ENCODE measurements at regions not wholly inside any gene's neighbourhood (a gene's known extent, or its start where the extent isn't known, plus 50 kb on each side); places are given as distances from the start of the nearest gene placed in this dataset.

DNA sequence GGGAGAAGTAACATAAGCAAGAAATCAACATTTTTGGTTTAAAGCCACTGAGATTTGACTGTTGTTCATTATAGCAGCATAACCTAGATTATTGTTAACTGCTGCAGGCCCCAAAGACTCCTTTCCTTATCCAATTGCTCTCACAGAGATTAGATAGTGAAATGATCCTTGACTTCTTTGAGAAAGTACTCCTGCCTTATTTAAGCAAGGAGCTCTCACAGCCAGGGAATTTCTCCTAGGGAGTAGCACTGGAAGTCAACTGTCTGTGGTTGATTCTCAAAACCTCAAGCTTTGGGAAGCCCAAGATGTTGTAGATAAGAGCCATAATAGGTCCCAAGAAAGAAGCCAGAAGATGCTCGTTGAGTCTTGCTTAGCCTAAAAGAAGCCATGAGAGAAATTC, 151.8 kb upstream of the TSC22D2 start:
- TF ChIP-seq, protein P1, sequence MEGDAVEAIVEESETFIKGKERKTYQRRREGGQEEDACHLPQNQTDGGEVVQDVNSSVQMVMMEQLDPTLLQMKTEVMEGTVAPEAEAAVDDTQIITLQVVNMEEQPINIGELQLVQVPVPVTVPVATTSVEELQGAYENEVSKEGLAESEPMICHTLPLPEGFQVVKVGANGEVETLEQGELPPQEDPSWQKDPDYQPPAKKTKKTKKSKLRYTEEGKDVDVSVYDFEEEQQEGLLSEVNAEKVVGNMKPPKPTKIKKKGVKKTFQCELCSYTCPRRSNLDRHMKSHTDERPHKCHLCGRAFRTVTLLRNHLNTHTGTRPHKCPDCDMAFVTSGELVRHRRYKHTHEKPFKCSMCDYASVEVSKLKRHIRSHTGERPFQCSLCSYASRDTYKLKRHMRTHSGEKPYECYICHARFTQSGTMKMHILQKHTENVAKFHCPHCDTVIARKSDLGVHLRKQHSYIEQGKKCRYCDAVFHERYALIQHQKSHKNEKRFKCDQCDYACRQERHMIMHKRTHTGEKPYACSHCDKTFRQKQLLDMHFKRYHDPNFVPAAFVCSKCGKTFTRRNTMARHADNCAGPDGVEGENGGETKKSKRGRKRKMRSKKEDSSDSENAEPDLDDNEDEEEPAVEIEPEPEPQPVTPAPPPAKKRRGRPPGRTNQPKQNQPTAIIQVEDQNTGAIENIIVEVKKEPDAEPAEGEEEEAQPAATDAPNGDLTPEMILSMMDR (conservative IDR thresholded peaks at IDR 0.05 in 1 of 2, IDR thresholded peaks at IDR 0.05 in 1 of 2; ENCODE audit: low read depth in 1 of 2, low read length in 2 of 2): no peak
- no peak for TF ChIP-seq EZH2 (IDR thresholded peaks at IDR 0.05; ENCODE audit: low read length, missing control alignments)

All from fibroblast of lung (primary cell).